Retinal pigment epithelial cell (primary cell): ENCODE measurements at regions not wholly inside any gene's neighbourhood (a gene's known extent, or its start where the extent isn't known, plus 50 kb on each side); places are given as distances from the start of the nearest gene placed in this dataset.

Experiments used
- DNase-seq: peaks from one replicate; pipeline ENCODE4 v3.0.0-alpha.2; 2010; ENCODE audit warnings: low read depth
- H3K4me3 ChIP-seq: 2 replicates; pipeline ENCODE4 v1.5.1; 2011; ENCODE audit warnings: mild to moderate bottlenecking, low read length, control low read depth, moderate library complexity
- CTCF ChIP-seq: conservative IDR thresholded peaks from 2 replicates; pipeline ENCODE4 v1.5.1; 2011; ENCODE audit warnings: low read depth, low read length, control low read depth, inconsistent platforms

- TF ChIP-seq CTCF: no peak
These were observed 196.2 kb upstream of the PRNP start for GRCh38 chr20:4490045-4490444.

GRCh38 chr20:4488407-4489339 lies 197.6 kb upstream of the PRNP start:
- DNase-seq: no peak
- no peak overlapping the region for H3K4me3 ChIP-seq
- TF ChIP-seq CTCF: no peak

More at GRCh38 chr20:4490045-4490444, 196.2 kb upstream of the PRNP start:
- DNase-seq: no peak
- no peak overlapping the region for H3K4me3 ChIP-seq

- H3K4me3 ChIP-seq: no peak overlapping the region
- DNase-seq: no peak
- TF ChIP-seq CTCF: no peak
These were observed 201.8 kb upstream of the PRNP start for GRCh38 chr20:4484379-4484997.

GRCh38 chr20:4483961-4484360 lies 202.3 kb upstream of the PRNP start:
- DNase-seq: no peak
- H3K4me3 ChIP-seq: no peak overlapping the region
- no peak for TF ChIP-seq CTCF

- no peak overlapping the region for H3K4me3 ChIP-seq
- no peak for TF ChIP-seq CTCF
- no peak for DNase-seq
These were observed 202.8 kb upstream of the PRNP start for GRCh38 chr20:4483486-4483885.

- TF ChIP-seq CTCF: no peak
- no peak overlapping the region for H3K4me3 ChIP-seq
- no peak for DNase-seq
These were observed 206.2 kb upstream of the PRNP start for GRCh38 chr20:4480104-4480503.

GRCh38 chr20:4476903-4477500 lies 209.3 kb upstream of the PRNP start:
- TF ChIP-seq CTCF: no peak
- DNase-seq: no peak
- H3K4me3 ChIP-seq: no peak overlapping the region
